Retinal pigment epithelial cell (primary cell): ENCODE measurements at regions not wholly inside any gene's neighbourhood (a gene's known extent, or its start where the extent isn't known, plus 50 kb on each side); places are given as distances from the start of the nearest gene placed in this dataset.

Experiments used
- DNase-seq: peaks from one replicate; pipeline ENCODE4 v3.0.0-alpha.2; 2010; ENCODE audit warnings: low read depth
- H3K4me3 ChIP-seq: 2 replicates; pipeline ENCODE4 v1.5.1; 2011; ENCODE audit warnings: mild to moderate bottlenecking, low read length, control low read depth, moderate library complexity
- TF ChIP-seq, protein P1 (sequence below): conservative IDR thresholded peaks from 2 replicates; pipeline ENCODE4 v1.5.1; 2011; ENCODE audit warnings: low read depth, low read length, control low read depth, inconsistent platforms

DNA sequence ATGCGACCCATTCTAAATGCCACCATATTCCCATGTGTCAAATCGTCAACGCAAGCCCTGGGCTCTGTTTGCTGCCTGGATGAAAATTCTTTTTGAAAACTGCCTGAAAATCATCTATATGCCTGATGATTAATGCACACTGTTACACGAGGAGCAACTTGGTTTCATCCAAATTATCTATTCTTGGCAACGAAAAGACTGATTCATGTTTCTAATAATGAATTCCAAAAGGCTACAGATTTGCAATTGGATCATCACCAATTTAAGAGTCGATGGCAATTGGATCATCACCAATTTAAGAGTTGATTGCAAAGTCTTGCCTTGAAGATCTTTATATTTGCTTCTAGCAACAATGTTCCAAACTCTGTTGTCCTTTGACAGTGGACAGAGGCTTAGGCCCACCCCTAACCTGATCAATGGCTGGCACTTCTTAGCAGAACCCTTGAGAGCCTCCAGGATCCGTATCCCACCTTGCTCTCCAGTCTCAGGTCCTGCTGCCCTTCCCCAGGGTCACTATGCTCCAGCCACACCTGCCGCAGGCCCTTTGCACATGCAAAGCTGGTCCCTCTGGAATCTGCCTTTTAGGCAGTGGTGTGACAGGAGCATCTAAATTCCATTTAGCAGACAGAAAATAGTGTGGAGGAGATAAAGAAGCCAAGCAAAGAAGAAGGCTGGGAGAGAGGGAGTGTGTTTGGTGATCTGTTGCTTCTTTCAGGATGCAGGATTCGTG is 460.9 kb upstream of the SULF2 start:
- TF ChIP-seq, protein P1, sequence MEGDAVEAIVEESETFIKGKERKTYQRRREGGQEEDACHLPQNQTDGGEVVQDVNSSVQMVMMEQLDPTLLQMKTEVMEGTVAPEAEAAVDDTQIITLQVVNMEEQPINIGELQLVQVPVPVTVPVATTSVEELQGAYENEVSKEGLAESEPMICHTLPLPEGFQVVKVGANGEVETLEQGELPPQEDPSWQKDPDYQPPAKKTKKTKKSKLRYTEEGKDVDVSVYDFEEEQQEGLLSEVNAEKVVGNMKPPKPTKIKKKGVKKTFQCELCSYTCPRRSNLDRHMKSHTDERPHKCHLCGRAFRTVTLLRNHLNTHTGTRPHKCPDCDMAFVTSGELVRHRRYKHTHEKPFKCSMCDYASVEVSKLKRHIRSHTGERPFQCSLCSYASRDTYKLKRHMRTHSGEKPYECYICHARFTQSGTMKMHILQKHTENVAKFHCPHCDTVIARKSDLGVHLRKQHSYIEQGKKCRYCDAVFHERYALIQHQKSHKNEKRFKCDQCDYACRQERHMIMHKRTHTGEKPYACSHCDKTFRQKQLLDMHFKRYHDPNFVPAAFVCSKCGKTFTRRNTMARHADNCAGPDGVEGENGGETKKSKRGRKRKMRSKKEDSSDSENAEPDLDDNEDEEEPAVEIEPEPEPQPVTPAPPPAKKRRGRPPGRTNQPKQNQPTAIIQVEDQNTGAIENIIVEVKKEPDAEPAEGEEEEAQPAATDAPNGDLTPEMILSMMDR, result no peak
- H3K4me3 ChIP-seq, result no peak overlapping the region
- DNase-seq, result no peak

DNA sequence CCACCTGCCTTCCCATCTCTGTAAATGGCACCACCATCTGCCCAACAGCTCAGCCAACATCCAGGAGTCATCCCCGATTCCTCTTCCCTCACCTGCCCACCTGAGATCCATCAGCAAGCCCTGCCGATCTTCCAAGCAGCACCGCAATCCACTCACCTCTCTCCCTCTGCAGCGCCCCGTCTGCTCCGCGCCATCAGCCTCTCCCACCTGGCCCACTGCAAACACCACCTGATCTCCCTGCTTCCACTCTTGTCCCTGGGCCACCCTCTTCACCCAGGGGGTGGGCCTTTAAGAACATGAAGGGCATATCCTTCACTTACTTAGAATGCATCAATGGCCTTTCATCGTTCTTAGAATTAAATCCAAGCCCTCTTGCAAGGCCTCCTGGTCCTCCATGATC is 457.3 kb upstream of the SULF2 start:
- H3K4me3 ChIP-seq, result no peak overlapping the region
- no peak for DNase-seq
- TF ChIP-seq, protein P1, result no peak

DNA sequence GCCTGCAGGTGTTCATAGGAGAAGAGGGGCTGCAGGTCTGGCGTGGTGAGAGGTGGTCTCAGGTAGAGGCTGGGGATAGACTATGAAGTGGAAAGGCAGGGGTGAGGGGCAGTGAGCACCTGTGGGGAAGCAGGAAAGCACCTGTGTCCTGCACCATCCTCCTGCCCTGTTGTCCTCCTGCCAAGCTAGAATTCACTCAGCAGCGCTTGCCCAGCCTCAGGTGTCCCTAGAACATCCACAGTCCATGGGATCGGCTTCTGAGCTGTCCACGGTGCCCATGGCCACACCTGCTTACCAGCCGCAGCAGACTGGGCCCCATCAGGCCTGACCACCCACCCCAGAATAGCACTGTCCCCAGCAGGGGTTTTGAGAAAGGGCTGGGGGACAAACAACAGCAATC is 456.2 kb upstream of the SULF2 start:
- TF ChIP-seq, protein P1, result no peak
- no peak for DNase-seq
- no peak overlapping the region for H3K4me3 ChIP-seq

DNA sequence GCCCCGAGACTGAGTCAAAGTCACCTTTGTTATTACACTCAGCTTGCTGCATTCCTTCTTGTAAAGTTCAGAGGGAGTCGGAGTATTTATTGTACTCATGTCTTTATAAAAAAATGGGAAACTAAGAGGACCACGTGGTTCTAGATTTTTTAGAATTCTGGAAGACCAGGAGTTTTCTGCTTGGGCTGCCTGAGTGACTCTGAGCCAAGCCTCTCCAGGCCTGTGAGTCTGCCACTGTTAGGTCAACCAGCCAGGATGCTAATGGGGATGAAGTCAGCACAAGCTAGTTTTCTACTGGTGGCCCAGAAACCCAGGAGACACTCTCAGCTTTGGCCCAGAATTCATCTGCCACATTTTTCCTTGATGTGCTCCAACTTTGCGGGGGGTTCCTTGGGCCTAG is 453.5 kb upstream of the SULF2 start:
- DNase-seq, result no peak
- H3K4me3 ChIP-seq, result no peak overlapping the region
- TF ChIP-seq, protein P1, result no peak

DNA sequence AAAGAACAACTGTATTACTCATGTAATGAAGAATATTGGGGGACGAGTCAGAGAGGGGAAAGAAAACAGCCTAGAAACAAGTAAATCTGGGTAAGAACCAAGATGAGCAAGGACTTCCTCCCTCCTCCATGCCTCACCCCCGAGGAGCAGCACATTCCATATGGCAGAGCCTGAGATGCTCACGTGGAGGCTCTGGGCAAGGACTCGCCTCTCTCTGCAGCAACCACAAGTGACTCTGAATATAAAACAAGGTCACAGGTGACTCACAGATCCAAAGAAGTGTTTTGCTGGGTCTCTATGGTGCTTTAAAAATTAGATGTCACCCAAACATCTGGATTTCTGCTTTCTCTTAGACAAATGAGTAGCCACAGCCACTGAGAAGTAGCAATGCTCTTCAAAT is 453.0 kb upstream of the SULF2 start:
- no peak for DNase-seq
- no peak overlapping the region for H3K4me3 ChIP-seq
- TF ChIP-seq, protein P1, result no peak

DNA sequence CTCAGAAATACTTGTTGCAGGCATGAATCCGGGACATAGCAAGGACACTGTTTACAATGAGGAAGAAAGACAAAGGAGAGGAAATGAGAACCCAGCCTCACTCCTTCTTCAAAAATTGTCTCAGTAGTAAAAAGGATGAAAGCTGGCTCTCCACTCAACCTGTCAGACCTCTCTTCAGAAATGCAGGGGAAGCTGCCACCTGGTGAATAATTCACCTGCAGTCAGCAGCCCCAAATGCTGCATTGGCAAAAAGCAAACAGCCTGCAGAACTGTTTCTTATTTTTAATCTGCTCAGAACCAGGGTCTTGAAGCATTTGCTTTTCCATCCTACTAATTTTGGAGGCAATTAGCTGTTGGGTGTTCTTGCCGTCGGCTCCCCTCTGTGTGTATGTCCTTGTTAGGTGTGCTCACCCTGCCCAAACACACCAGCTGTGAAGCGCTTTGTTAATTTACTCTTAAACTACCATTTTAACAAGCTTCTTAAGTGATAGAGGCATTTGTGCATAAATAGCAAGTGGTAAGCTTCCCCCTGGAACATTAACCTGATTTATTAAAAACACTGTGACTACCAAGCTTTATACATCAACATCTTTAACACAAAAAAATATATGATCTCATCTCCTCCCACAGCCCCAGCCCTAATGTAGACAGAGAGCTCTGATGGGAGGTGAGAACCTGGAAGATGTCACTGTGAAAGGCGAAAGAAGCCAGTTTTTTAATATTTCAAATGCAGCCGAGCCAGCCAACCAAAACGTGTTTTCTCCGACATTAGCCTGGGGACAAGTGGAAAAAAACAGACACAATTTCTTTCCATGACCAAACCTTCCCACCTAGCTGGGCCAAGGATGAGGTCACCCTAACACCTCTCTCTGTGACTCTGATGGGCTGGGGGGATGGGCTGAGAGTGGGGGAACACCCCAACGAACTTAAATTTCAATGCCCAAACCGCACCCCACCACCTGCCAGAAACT is 451.0 kb upstream of the SULF2 start:
- TF ChIP-seq, protein P1, result no peak
- no peak for DNase-seq
- H3K4me3 ChIP-seq, result no peak overlapping the region
